SK-N-DZ (cell line): ENCODE measurements at regions not wholly inside any gene's neighbourhood (a gene's known extent, or its start where the extent isn't known, plus 50 kb on each side); places are given as distances from the start of the nearest gene placed in this dataset.
"Not testable (repeated sequence)": the region's sequence is repeated elsewhere in the genome, so short reads cannot be mapped to it uniquely, and the experiment has no call there.

Source experiments
- DNase-seq: peaks from one replicate; pipeline ENCODE4 v3.0.0-alpha.2; 2015; ENCODE audit warnings: low spot score

- no peak for DNase-seq
Measured at GRCh38 chr7:51949726-51950644, 633.4 kb upstream of the COBL start.

- DNase-seq, result no peak
Measured at GRCh38 chr7:51930834-51931233, 614.2 kb upstream of the COBL start.

- DNase-seq, result no peak
Measured at GRCh38 chr7:51929818-51930217, 613.2 kb upstream of the COBL start.

GRCh38 chr7:51927738-51928137 is 611.1 kb upstream of the COBL start:
- DNase-seq, result peak; percentile 13

GRCh38 chr7:51918581-51918980 is 602.0 kb upstream of the COBL start:
- no peak for DNase-seq

GRCh38 chr7:51901489-51901840 is 584.9 kb upstream of the COBL start:
- DNase-seq, result no peak

GRCh38 chr7:51900755-51901488 is 584.3 kb upstream of the COBL start:
- DNase-seq, result not testable (repeated sequence)

- DNase-seq, result no peak
Measured at GRCh38 chr7:51899611-51900010, 583.0 kb upstream of the COBL start.

- DNase-seq, result no peak
Measured at GRCh38 chr7:51882412-51882811, 565.8 kb upstream of the COBL start.

GRCh38 chr7:51881309-51881708 is 564.7 kb upstream of the COBL start:
- DNase-seq, result no peak

- no peak for DNase-seq
Measured at GRCh38 chr7:51878865-51879264, 562.3 kb upstream of the COBL start.

GRCh38 chr7:51869452-51869851 is 552.8 kb upstream of the COBL start:
- no peak for DNase-seq

GRCh38 chr7:51867117-51867516 is 550.5 kb upstream of the COBL start:
- no peak for DNase-seq

- DNase-seq, result no peak
Measured at GRCh38 chr7:51860305-51860704, 543.7 kb upstream of the COBL start.

GRCh38 chr7:51850126-51850525 is 533.5 kb upstream of the COBL start:
- no peak for DNase-seq

- DNase-seq, result no peak
Measured at GRCh38 chr7:51847461-51848134, 531.0 kb upstream of the COBL start.

GRCh38 chr7:51839130-51839529 is 522.5 kb upstream of the COBL start:
- DNase-seq, result not testable (repeated sequence)

GRCh38 chr7:51827631-51828030 is 511.0 kb upstream of the COBL start:
- DNase-seq, result no peak

GRCh38 chr7:51824050-51824449 is 507.4 kb upstream of the COBL start:
- no peak for DNase-seq

GRCh38 chr7:51823437-51823836 is 506.8 kb upstream of the COBL start:
- no peak for DNase-seq

GRCh38 chr7:51817694-51818225 is 501.2 kb upstream of the COBL start:
- DNase-seq, result no peak
